Hepatocyte (in vitro differentiated cells): ENCODE measurements at regions not wholly inside any gene's neighbourhood (a gene's known extent, or its start where the extent isn't known, plus 50 kb on each side); places are given as distances from the start of the nearest gene placed in this dataset.
"Not testable (repeated sequence)": the region's sequence is repeated elsewhere in the genome, so short reads cannot be mapped to it uniquely, and the experiment has no call there.

Experiments used
- DNase-seq: peaks from one replicate; pipeline ENCODE4 v3.0.0-alpha.2; 2016; ENCODE audit warnings: low spot score
- H2AFZ ChIP-seq: fragments of 200-600 bp; sonication (generic); 2 replicates; pipeline ENCODE4 v1.6.0; 2016; ENCODE audit warnings: antibody characterized with exemption, mild to moderate bottlenecking
- H3K27ac ChIP-seq: fragments of 200-600 bp; sonication (generic); 2 replicates; pipeline ENCODE4 v1.5.1; 2016; ENCODE audit warnings: mild to moderate bottlenecking
- H3K27me3 ChIP-seq: fragments of 200-600 bp; sonication (generic); 2 replicates; pipeline ENCODE4 v1.6.1; 2016
- H3K36me3 ChIP-seq: fragments of 200-600 bp; sonication (generic); replicated peaks from 2 replicates; pipeline ENCODE4 v1.5.1; 2016; ENCODE audit warnings: low read depth; ENCODE audit not compliant: insufficient read depth
- H3K4me1 ChIP-seq: fragments of 200-600 bp; sonication (generic); 2 replicates; pipeline ENCODE4 v1.5.1; 2016; ENCODE audit warnings: mild to moderate bottlenecking, moderate library complexity; ENCODE audit not compliant: insufficient read depth
- H3K4me2 ChIP-seq: fragments of 200-600 bp; sonication (generic); 2 replicates; pipeline ENCODE4 v1.6.0; 2016
- H3K4me3 ChIP-seq: fragments of 200-600 bp; sonication (generic); 2 replicates; pipeline ENCODE4 v1.5.1; 2016; ENCODE audit warnings: mild to moderate bottlenecking
- H3K79me2 ChIP-seq: fragments of 200-600 bp; sonication (generic); 2 replicates; pipeline ENCODE4 v1.6.0; 2017; ENCODE audit warnings: mild to moderate bottlenecking
- H3K9me2 ChIP-seq: fragments of 200-600 bp; sonication (generic); replicated peaks from 2 replicates; pipeline ENCODE4 v1.6.0; 2017; ENCODE audit warnings: mild to moderate bottlenecking; ENCODE audit not compliant: insufficient read depth
- H3K9me3 ChIP-seq: fragments of 200-600 bp; sonication (generic); 2 replicates; pipeline ENCODE4 v1.5.1; 2016; ENCODE audit warnings: low read depth, mild to moderate bottlenecking
- H4K20me1 ChIP-seq: fragments of 200-600 bp; sonication (generic); 2 replicates; pipeline ENCODE4 v1.6.0; 2016; ENCODE audit warnings: mild to moderate bottlenecking; ENCODE audit not compliant: insufficient read depth, poor library complexity, severe bottlenecking
- CTCF ChIP-seq: fragments of 200-600 bp; sonication (generic); IDR thresholded peaks from 2 replicates; pipeline ENCODE4 v1.5.1; 2016; ENCODE audit warnings: antibody characterized with exemption, mild to moderate bottlenecking; ENCODE audit not compliant: poor library complexity
- EZH2 ChIP-seq: fragments of 200-600 bp; sonication (generic); IDR thresholded peaks from 2 replicates; pipeline ENCODE4 v1.6.1; 2016; ENCODE audit warnings: antibody characterized with exemption, mild to moderate bottlenecking, borderline replicate concordance
- EZH2phosphoT487 ChIP-seq: fragments of 200-600 bp; sonication (generic); IDR thresholded peaks from one replicate; pipeline ENCODE4 v1.6.1; 2018; ENCODE audit warnings: antibody characterized with exemption, mild to moderate bottlenecking, low read depth, moderate library complexity; ENCODE audit not compliant: unreplicated experiment, severe bottlenecking
- WGBS: methylation state at CpG from one replicate; pipeline ENCODE4 v1.1.6; 2016; ENCODE audit warnings: low lambda C conversion rate; ENCODE audit errors: missing lambda C conversion rate; 5-methylcytosine and 5-hydroxymethylcytosine counted together

DNA sequence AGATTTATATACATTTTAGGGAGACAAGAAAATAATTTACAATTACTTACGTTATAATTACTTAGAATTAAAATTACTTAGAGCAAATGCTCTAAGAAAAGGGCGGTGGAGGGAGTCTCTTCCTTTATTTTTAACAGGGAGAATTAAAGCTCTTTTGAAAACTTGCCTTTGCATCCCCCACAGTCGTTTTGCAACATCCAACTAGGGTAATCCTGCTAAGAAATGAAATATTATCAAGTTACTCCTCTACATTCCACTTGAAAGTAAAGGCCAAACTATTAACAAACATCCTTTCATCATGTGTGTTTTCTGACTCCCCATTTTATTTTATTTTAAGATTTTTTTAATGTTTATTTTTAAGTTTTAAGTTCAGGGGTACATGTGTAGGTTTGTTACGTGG lies 1358.5 kb downstream of the NCAM2 start:
- Histone ChIP-seq H3K9me2 (no peaks in the 10 kb centered on the region), H4K20me1 (no peaks in the 10 kb centered on the region), H2AFZ (no peak overlapping the region), H3K27me3 (no peaks in the 10 kb centered on the region), H3K4me3 (no peak overlapping the region), H3K9me3 (no peaks in the 10 kb centered on the region), H3K4me1 (no peaks in the 10 kb centered on the region), H3K27ac (no peak overlapping the region), H3K4me2 (no peak overlapping the region), H3K79me2 (no peaks in the 10 kb centered on the region), H3K36me3 (no peaks in the 10 kb centered on the region)
- no peak for DNase-seq
- TF ChIP-seq EZH2 = no peak
- no peak for TF ChIP-seq CTCF
- TF ChIP-seq EZH2phosphoT487 = no peak
- WGBS = 71% methylated on average over 4 of the region's 4 CpGs

DNA sequence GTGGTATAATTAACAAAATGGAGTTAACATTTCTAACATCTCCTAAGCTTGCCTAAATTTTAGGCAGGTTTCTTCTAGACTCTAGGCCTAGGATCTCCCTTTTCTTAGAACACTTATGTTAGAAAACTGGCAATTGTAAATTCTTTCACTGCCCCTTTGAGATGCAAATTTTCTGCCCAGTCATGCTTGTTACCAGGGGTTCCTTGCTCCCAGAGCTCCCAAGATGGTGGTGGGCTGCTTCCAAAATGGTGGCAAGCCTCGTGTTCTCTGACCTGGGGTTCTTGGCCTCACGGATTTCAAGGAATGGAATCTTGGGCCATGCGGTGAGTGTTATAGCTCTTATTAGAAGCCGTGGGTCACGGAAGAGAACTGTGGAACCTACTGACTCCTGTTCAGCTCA lies 1361.4 kb downstream of the NCAM2 start:
- not testable (repeated sequence) for H3K9me3 ChIP-seq, H3K79me2 ChIP-seq, H4K20me1 ChIP-seq, H3K9me2 ChIP-seq, H3K4me2 ChIP-seq, H3K4me1 ChIP-seq, H2AFZ ChIP-seq, H3K36me3 ChIP-seq, H3K27ac ChIP-seq, H3K27me3 ChIP-seq, H3K4me3 ChIP-seq, DNase-seq
- WGBS = 73% methylated on average over 5 of the region's 5 CpGs

GRCh38 chr21:22363504-22363903 lies 1365.3 kb downstream of the NCAM2 start:
- no peak for DNase-seq
- H3K4me1 ChIP-seq = no peaks in the 10 kb centered on the region
- H3K27ac ChIP-seq = no peak overlapping the region
- no peaks in the 10 kb centered on the region for H4K20me1 ChIP-seq
- no peaks in the 10 kb centered on the region for H3K9me3 ChIP-seq
- H3K4me2 ChIP-seq = no peak overlapping the region
- no peaks in the 10 kb centered on the region for H3K9me2 ChIP-seq
- no peak for TF ChIP-seq EZH2
- TF ChIP-seq CTCF = no peak
- no peak for TF ChIP-seq EZH2phosphoT487
- 77% methylated on average over 7 of the region's 7 CpGs for WGBS
- H2AFZ ChIP-seq = no peak overlapping the region
- H3K27me3 ChIP-seq = no peaks in the 10 kb centered on the region
- H3K4me3 ChIP-seq = no peak overlapping the region
- H3K79me2 ChIP-seq = no peaks in the 10 kb centered on the region
- H3K36me3 ChIP-seq = no peaks in the 10 kb centered on the region

DNA sequence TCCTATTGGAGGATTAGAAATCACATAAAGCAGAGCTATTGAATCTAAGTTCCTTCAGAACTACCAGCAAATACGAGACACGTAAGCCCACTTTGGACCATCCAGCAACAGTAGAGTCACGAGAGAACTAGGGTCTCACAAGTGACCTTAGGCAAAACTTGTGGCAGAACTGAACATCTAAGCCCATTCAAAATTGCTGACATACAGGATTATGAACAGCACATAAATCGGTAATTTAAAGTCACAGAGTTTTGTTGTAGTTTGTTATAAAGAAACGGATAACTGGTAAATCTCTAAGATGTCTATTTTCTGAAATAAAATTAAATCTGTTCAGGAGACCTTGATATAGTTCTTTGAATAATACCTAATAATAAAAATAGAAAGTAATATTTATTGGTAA lies 1366.0 kb downstream of the NCAM2 start:
- Histone ChIP-seq H3K9me2 (no peaks in the 10 kb centered on the region), H3K79me2 (no peaks in the 10 kb centered on the region), H3K27me3 (no peaks in the 10 kb centered on the region), H3K9me3 (no peaks in the 10 kb centered on the region), H2AFZ (no peak overlapping the region), H3K4me1 (no peaks in the 10 kb centered on the region), H3K4me2 (no peak overlapping the region), H4K20me1 (no peaks in the 10 kb centered on the region), H3K4me3 (no peak overlapping the region), H3K36me3 (no peaks in the 10 kb centered on the region), H3K27ac (no peak overlapping the region)
- 93% methylated on average over 5 of the region's 5 CpGs for WGBS
- no peak for DNase-seq
- TF ChIP-seq CTCF = no peak
- no peak for TF ChIP-seq EZH2
- TF ChIP-seq EZH2phosphoT487 = no peak
